ENCODE measurements at regions not wholly inside any gene's neighbourhood (a gene's known extent, or its start where the extent isn't known, plus 50 kb on each side); places are given as distances from the start of the nearest gene placed in this dataset.

DNA sequence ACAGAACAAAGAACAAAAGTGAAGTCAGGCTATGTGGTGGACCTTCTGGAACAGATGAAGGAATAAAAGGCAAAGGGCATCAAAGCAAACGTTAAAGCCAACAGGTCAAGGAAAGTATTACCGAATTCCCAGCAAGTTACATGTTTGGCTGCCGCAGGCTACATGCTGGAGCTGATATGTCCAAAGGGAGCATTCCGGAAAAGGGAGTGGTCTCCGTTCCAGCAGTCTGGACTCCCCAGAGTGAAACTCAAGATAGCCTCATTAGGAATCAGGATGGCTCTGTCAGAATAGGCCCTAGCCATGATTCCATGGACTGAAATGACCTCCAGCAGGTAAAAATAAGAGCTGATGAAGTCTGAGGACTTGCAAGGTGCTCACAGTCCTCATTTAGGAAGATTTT lies 379.8 kb upstream of the PRICKLE1 start:
- H3K27ac ChIP-seq: no peak overlapping the region
- H3K4me3 ChIP-seq: no peak overlapping the region
- no peak for DNase-seq (ENCODE audit: low spot score)

DNA sequence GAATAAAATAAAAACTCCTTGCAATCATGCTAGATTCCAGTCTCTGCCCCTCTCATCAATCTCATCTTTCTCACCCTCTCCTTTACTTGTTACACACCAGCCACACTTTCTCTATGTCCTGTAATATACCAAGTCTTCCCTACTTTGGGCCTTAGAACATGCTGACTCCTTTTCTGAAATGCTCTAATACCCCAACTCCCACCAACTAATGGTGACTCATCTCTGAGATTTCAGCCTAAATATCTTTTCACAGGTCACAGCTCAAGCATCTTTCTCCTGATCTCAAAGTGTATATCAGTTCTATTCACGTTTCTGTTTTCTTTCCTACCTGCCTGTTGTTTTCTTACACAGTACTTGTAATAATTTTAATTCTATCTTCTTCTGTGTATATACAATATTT lies 378.9 kb upstream of the PRICKLE1 start:
- DNase-seq (ENCODE audit: low spot score): no peak
- Histone ChIP-seq H3K4me3 (no peak overlapping the region), H3K27ac (no peak overlapping the region)
- TF ChIP-seq, protein P1, sequence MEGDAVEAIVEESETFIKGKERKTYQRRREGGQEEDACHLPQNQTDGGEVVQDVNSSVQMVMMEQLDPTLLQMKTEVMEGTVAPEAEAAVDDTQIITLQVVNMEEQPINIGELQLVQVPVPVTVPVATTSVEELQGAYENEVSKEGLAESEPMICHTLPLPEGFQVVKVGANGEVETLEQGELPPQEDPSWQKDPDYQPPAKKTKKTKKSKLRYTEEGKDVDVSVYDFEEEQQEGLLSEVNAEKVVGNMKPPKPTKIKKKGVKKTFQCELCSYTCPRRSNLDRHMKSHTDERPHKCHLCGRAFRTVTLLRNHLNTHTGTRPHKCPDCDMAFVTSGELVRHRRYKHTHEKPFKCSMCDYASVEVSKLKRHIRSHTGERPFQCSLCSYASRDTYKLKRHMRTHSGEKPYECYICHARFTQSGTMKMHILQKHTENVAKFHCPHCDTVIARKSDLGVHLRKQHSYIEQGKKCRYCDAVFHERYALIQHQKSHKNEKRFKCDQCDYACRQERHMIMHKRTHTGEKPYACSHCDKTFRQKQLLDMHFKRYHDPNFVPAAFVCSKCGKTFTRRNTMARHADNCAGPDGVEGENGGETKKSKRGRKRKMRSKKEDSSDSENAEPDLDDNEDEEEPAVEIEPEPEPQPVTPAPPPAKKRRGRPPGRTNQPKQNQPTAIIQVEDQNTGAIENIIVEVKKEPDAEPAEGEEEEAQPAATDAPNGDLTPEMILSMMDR (IDR thresholded peaks at IDR 0.05): no peak

More for the DNA sequence above, 379.8 kb upstream of the PRICKLE1 start:
- TF ChIP-seq, protein P1 (IDR thresholded peaks at IDR 0.05): no peak

DNA sequence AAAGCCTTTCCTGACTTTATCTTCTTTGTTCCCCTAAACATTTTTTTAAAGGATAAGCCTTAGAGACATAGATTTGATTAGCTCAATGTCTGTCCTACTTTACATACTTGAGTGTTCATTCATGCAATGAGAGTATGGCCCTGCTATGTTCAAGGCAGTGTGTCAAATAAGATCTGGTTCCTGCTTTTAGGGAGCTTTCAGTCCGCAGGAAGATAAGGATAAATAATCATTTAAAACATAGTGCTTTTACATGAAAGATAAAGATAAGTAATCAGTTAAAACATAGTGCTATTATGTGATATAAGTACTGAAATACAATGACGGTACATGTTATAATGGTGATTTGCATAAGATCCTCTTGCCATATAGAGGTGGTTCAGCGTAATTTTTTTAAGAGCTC lies 378.3 kb upstream of the PRICKLE1 start:
- no peak for DNase-seq (ENCODE audit: low spot score)
- H3K4me3 ChIP-seq: no peak overlapping the region
- H3K27ac ChIP-seq: no peak overlapping the region
- TF ChIP-seq, protein P1 (IDR thresholded peaks at IDR 0.05): no peak

DNA sequence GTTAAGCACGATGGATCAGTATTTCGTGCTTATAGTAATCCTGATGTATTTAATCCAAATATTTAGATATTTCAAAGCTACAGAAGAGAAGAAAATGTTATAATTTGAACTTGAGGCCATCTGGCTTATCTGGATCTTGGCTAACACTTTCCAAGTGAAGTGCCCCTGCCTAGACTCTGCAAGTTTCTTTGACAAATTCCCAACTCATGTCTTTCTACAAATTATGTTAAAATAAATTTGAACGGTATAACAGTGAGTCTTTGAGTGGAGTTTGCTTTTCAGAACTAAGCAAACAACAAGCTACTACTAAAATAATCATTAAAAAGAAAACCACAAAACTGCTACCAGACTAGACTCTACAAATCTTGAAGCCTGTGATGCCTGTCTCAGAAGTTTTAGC lies 374.4 kb upstream of the PRICKLE1 start:
- TF ChIP-seq, protein P1 (IDR thresholded peaks at IDR 0.05): no peak
- DNase-seq (ENCODE audit: low spot score): no peak
- no peak overlapping the region for H3K4me3 ChIP-seq
- no peak overlapping the region for H3K27ac ChIP-seq

DNA sequence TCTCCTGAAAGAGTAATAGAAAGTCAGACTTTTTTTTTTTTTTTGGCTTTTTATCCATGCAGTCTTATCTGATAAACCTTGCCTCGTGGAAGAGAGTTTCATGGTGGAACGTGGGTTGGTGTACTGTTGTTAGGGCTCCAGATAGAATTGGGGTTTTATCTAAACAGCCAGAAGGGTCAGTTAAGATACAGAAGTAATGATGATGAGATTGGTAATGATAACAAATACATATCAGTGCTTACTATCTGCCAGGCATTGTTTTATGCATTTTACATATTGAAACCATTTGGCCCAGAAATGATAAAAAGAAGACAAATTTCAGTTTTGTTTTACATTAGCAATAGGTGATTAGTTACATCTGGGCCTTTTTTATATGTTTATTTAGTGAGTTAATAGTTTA lies 372.8 kb upstream of the PRICKLE1 start:
- Histone ChIP-seq H3K4me3 (no peak overlapping the region), H3K27ac (no peak overlapping the region)
- no peak for DNase-seq (ENCODE audit: low spot score)
- TF ChIP-seq, protein P1 (IDR thresholded peaks at IDR 0.05): no peak

DNA sequence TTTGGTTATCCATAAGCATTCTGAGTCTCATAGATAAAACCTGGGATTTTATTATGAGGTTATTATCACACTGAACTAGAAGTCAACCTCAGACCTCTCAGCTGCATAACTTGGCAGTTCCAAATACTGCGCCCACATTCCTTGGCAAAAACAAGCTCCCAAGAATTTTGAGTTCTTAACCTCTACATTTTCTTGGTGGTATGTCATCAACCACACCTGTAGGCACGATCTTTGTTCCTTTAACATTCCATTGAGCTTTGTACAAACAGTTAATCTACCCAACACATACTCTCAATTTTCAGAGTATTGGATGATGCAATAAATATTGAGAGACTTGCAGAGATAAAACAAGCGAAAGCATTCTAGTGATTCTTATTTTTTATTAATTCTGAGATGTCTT lies 371.8 kb upstream of the PRICKLE1 start:
- H3K4me3 ChIP-seq: no peak overlapping the region
- no peak for DNase-seq (ENCODE audit: low spot score)
- TF ChIP-seq, protein P1 (IDR thresholded peaks at IDR 0.05): no peak
- no peak overlapping the region for H3K27ac ChIP-seq

DNA sequence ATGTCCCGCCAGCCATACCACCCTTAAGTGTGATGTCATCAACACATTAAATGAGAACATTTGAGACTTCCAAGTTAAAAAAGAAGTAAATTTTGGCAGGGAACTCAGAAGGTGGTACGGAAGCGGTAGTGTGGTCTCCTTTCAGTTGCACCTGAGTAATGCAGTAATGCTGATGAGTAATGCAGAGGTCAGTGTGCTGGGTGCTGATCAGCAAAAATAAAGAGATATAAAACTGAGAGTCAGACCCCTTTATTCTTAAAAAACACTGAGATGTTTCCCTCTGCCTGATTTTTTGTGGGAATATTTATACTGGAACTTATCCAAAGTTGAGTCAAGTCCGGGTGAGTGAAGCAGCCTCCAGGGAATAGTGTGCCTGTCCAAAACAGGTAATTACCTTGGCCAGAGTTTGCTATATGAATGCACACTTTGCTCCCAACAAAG lies 370.6 kb upstream of the PRICKLE1 start:
- Histone ChIP-seq H3K27ac (no peak overlapping the region), H3K4me3 (no peak overlapping the region)
- no peak for DNase-seq (ENCODE audit: low spot score)
- TF ChIP-seq, protein P1 (IDR thresholded peaks at IDR 0.05): no peak

All from coronary artery (tissue), 2 donors.